Pancreas (tissue), 10 donors: ENCODE measurements at regions not wholly inside any gene's neighbourhood (a gene's known extent, or its start where the extent isn't known, plus 50 kb on each side); places are given as distances from the start of the nearest gene placed in this dataset.

Experiments used
- ATAC-seq, 4 donors: fragments of 200-7000 bp; cut with Tn5 transposase; one replicate each; pipeline versions ENCODE4 v1.8.0 to v1.9.1; 2020; ENCODE audit warnings: mild to moderate bottlenecking in 4 of 4, moderate library complexity in 4 of 4
- DNase-seq, 6 donors: peaks; one replicate each; pipeline ENCODE4 v3.0.0-alpha.2; 2020
- FAIRE-seq: peaks from 2 replicates; lab custom pipeline; 2012; peaks lifted over from hg19 to GRCh38; lab: Jason Lieb, UNC
- H3K27ac ChIP-seq, 4 donors: fragments of 200-600 bp; sonication (generic); 1 replicate in 3 of 4; 2 replicates in 1 of 4; pipeline versions ENCODE4 v1.5.0 to v1.8.0; 2020
- H3K27me3 ChIP-seq, 4 donors: fragments of 200-600 bp; one replicate each; pipeline ENCODE4 v1.8.0; 2021
- H3K36me3 ChIP-seq, 3 donors: fragments of 200-600 bp; sonication (generic) in 1 of 3; one replicate each; pipeline versions ENCODE4 v1.5.0 to v1.8.0; 2020 to 2021
- H3K4me1 ChIP-seq, 3 donors: fragments of 200-600 bp; one replicate each; pipeline ENCODE4 v1.8.0; 2021
- H3K4me3 ChIP-seq, 4 donors: fragments of 200-600 bp; sonication (generic) in 2 of 4; one replicate each; pipeline versions ENCODE4 v1.5.0 to v1.8.0; 2020 to 2021
- H3K9me3 ChIP-seq, 4 donors: fragments of 200-600 bp; one replicate each; pipeline ENCODE4 v1.8.0; 2021
- CTCF ChIP-seq, 4 donors: fragments of 200-600 bp; sonication (generic) in 3 of 4; IDR thresholded peaks; one replicate each; pipeline versions ENCODE4 v1.5.0 to v1.8.0; 2021; ENCODE audit warnings: antibody characterized with exemption in 4 of 4
- WGBS, 2 donors: extraction: QIAGEN DNeasy Blood & Tissue Kit; methylation state at CpG; one replicate each; pipeline ENCODE4 v1.1.7; 2013; 5-methylcytosine and 5-hydroxymethylcytosine counted together
- intact Hi-C, 3 donors: fragments of 100-400 bp; cut with DNase I; formaldehyde crosslinking; loops; one replicate each; pipeline versions ENCODE4 v1.11.1 to v1.14.2; 2022
- donor health status: healthy with polysubstance abuse.
- donor health status: DM: no; HTN: no; CAD: no; lungs with moderate emphysema.
- donor health status: DM: no; HTN: no; CAD: no.
- donor health status: control.
- donor health status: control.
- donor health status: Bipolar disorder and iron deficiency.
- donor health status: DM: yes; HTN: yes; CAD: no.
- donor health status: DM: no; HTN: no; CAD: no.
- donor health status: DM: no; HTN: no; CAD: no.
- donor health status: DM: yes; HTN: yes; CAD: no.

GRCh38 chr4:42327323-42327722 is 70.0 kb upstream of the SHISA3 start:
- FAIRE-seq = no peak
- 75 to 77% methylated on average over 4 of the region's 4 CpGs for WGBS, 2 donors
- ATAC-seq = no peak

GRCh38 chr4:42328978-42329377 is 68.3 kb upstream of the SHISA3 start:
- H3K4me3 ChIP-seq = no peak overlapping the region
- H3K27me3 ChIP-seq = no peaks in the 10 kb centered on the region
- no peak overlapping the region for H3K27ac ChIP-seq
- no peak for ATAC-seq
- TF ChIP-seq CTCF (IDR thresholded peaks at IDR 0.05) = no peak
- H3K4me1 ChIP-seq = no peaks in the 10 kb centered on the region
- WGBS, 2 donors = 86 to 88% methylated on average over 2 of the region's 2 CpGs
- DNase-seq = no peak
- intact Hi-C loops = no loop called here
- no peak for FAIRE-seq
- H3K36me3 ChIP-seq = no peaks in the 10 kb centered on the region
- no peaks in the 10 kb centered on the region for H3K9me3 ChIP-seq

More at GRCh38 chr4:42327323-42327722, 70.0 kb upstream of the SHISA3 start:
- no peaks in the 10 kb centered on the region for H3K9me3 ChIP-seq
- H3K27ac ChIP-seq = no peak overlapping the region
- no peak overlapping the region for H3K4me3 ChIP-seq
- TF ChIP-seq CTCF (IDR thresholded peaks at IDR 0.05) = no peak
- H3K4me1 ChIP-seq = no peaks in the 10 kb centered on the region
- no peak for DNase-seq
- no peaks in the 10 kb centered on the region for H3K27me3 ChIP-seq
- intact Hi-C loops = no loop called here
- no peaks in the 10 kb centered on the region for H3K36me3 ChIP-seq

- ATAC-seq (no peak), DNase-seq (no peak), FAIRE-seq (no peak)
- no peak for TF ChIP-seq CTCF (IDR thresholded peaks at IDR 0.05)
- H3K36me3 ChIP-seq = no peaks in the 10 kb centered on the region
- WGBS, 2 donors = 28 to 49% methylated on average over 3 of the region's 3 CpGs
- no peak overlapping the region for H3K27ac ChIP-seq
- no peak overlapping the region for H3K4me3 ChIP-seq
- H3K27me3 ChIP-seq = no peaks in the 10 kb centered on the region
- no peaks in the 10 kb centered on the region for H3K9me3 ChIP-seq
- intact Hi-C loops = no loop called here
- H3K4me1 ChIP-seq = no peaks in the 10 kb centered on the region
These were observed 67.9 kb upstream of the SHISA3 start for GRCh38 chr4:42329421-42329820.

GRCh38 chr4:42330002-42330592 is 67.2 kb upstream of the SHISA3 start:
- WGBS, 2 donors = 61 to 71% methylated on average over 7 of the region's 7 CpGs
- no peak for TF ChIP-seq CTCF (IDR thresholded peaks at IDR 0.05)
- FAIRE-seq (no peak), ATAC-seq (no peak), DNase-seq (no peak)
- no peaks in the 10 kb centered on the region for H3K36me3 ChIP-seq
- no peaks in the 10 kb centered on the region for H3K4me1 ChIP-seq
- H3K27ac ChIP-seq = no peak overlapping the region
- no peaks in the 10 kb centered on the region for H3K27me3 ChIP-seq
- H3K9me3 ChIP-seq = no peaks in the 10 kb centered on the region
- intact Hi-C loops = no loop called here
- H3K4me3 ChIP-seq = no peak overlapping the region

- no peak for DNase-seq
- FAIRE-seq = no peak
- intact Hi-C loops = no loop called here
- no peak for TF ChIP-seq CTCF (IDR thresholded peaks at IDR 0.05)
- Histone ChIP-seq H3K4me1 (no peaks in the 10 kb centered on the region), H3K36me3 (no peaks in the 10 kb centered on the region), H3K4me3 (no peak overlapping the region), H3K27me3 (no peaks in the 10 kb centered on the region), H3K27ac (no peak overlapping the region), H3K9me3 (no peaks in the 10 kb centered on the region)
- 68 to 75% methylated on average over 1 of the region's 1 CpG for WGBS, 2 donors
- ATAC-seq = no peak
These were observed 66.2 kb upstream of the SHISA3 start for GRCh38 chr4:42331040-42331439.
